GM21529 (cell line): ENCODE measurements at regions not wholly inside any gene's neighbourhood (a gene's known extent, or its start where the extent isn't known, plus 50 kb on each side); places are given as distances from the start of the nearest gene placed in this dataset.
A peak's percentile ranks its signal among the peaks of the same experiment; 100 is the strongest.
"Not testable (repeated sequence)": the region's sequence is repeated elsewhere in the genome, so short reads cannot be mapped to it uniquely, and the experiment has no call there.

Experiments
- ATAC-seq: cut with Tn5 transposase; IDR thresholded peaks from one replicate; pipeline ENCODE4 v1.9.1; 2021; ENCODE audit not compliant: unreplicated experiment

DNA sequence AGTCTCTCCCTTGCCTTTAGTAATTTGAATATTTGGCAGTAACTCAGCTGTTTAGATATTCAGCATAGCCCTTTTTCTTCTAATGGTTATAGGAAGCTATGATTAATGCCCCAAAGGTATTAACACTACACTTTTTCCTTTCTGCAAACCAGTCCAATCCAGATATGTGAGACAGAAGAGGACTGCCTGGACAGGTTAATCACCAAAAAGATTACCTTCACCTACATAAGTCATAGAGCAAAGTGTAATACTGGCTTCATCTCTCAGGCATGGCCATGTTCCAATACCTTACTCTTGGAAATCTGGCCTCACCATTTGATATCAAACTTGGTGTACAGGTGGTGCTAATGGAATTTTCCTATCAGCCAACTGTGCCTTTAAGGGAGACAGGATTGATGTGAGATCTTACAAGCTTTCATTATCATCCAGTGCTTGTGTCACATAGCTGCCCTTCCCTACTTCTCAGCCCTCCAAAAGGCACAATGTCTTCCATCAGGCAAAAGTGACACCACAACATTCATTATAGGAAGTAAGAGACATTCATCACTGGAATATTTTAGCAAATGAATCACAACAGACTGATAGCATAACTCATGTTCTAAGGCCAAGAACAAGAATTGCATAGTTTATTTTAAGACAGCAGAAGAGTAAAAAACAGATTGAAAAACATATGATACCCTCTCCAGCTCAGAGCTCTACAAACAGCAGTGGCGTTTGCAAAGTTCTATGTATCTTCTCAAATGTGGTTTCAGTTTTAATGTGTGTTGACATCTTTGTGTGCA is 91.2 kb upstream of the PAM start:
- ATAC-seq, result no peak

DNA sequence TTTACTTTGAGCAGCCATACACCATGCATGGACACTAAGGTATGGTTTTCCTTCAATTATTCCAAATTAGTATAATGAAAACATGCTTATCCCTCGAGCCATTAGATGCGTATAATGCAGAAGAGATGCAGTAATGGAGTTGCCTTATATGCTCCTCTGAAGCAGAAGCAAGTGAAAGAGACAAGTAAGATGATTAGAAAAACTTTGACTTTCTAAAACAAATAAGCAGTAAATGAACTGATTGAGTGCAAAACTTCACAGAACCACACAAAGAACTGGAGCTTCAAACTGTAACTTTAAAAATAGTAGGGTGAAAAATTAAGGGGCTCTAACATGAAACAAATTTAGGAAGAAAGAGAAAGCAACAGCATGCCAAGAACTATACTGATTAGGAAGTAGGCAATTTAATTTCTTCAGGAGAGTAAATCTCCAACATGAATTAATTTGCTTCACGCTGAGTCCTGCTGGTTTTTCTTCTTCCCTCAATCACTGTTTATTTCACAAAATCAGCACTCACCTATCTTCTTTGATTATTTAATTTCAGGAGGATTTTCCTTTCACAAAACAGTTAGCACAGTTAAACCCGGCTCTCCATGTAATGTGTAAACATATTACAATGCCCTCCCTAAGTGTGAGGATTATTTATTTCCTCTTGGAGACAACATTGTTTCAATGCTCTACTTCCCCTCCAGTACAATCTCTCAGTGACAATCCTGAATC is 90.3 kb upstream of the PAM start:
- no peak for ATAC-seq

DNA sequence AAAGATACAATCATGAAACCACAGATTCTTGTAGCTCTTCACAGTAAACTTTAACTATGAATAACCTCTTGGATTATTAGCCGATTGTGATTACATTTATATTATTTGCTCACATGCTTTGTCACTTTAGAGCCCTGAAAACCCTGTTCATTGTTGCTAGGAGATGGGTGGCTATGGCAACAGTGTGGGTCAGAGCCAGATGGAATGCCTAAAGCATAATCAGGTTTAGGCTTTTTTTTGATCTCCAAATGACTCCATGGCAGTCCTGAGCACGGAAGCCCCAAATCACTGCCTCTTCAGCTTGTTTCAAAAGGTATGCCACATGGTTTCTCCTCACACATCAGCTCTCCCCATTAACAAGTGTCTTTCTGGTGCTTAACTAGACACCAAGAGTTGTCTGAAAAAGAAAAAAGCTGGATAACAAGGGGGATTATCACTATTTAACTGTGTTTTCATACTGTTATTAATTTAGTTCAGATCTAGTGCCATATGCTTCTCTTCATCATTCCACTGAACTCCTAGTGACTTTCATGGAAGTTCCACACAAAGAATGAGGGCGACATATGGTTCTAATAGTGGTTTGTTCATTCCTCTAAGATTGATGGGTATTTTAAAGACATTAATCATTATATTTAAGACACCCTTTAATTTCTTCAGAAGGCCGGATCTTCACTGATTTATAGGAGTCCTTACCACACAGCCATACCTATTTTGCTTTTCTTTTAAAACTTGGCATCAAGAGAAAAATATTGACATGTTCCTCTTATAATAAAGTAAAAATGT is 88.8 kb upstream of the PAM start:
- no peak for ATAC-seq

DNA sequence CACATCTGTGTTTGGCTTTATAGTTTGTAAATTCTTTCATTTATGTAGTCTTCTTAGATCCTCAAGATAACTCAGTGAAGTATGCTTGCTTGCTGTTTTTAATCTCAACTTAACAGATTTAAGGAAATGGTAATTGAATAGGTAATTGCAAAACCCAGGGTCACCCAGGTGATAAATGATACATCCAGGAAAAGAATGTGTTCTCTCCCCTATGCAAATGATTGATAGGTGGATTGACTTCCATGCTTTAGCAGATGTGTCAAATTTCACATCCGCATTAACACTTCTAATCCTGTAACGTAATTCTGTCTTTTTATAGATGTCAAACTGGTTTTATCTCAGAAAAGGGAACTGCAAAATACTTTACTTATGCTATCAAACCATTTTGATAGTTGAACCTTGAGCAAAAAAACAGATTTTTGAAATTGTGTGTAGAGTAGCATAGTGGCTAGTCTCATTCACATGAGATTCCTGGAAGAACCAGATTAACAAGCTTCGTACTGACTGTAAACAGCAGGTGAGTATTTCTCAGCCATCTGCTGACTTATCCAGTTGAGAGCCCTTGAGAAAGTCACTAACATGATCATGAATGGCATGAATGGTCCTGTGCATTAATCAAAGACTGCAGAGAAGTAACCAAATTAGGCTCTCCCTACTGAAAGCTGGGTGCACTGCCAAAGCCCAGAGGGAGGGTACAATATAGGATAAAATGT is 86.7 kb upstream of the PAM start:
- ATAC-seq, result no peak

DNA sequence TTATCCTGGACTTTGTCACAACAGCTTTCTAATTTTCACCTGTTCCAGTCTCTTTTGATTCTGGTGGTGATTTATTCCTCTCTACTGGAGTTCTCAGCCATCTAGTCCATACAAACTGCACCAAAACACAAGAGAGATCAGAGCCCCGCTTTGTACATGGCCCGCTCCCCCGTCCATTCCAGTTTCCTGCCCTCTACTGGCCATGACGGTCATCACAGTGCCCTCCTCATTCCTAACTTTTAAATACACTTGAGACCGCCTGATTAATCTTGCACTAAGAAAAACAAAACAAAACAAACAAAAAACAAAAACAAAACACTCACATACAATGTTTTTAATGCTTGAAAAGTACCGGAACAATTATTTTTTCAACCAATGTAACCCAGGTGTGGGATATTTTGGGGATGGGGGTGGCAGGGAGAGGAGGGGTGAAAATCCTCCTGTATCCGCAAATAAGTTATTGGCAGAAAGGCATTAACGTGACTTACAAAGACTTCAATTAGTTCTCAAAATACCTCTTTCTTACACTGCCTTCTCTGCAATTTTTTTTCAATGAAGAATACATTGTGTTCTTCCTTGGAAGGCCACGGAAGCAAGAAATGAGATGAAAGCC is 84.8 kb upstream of the PAM start:
- ATAC-seq, result no peak

DNA sequence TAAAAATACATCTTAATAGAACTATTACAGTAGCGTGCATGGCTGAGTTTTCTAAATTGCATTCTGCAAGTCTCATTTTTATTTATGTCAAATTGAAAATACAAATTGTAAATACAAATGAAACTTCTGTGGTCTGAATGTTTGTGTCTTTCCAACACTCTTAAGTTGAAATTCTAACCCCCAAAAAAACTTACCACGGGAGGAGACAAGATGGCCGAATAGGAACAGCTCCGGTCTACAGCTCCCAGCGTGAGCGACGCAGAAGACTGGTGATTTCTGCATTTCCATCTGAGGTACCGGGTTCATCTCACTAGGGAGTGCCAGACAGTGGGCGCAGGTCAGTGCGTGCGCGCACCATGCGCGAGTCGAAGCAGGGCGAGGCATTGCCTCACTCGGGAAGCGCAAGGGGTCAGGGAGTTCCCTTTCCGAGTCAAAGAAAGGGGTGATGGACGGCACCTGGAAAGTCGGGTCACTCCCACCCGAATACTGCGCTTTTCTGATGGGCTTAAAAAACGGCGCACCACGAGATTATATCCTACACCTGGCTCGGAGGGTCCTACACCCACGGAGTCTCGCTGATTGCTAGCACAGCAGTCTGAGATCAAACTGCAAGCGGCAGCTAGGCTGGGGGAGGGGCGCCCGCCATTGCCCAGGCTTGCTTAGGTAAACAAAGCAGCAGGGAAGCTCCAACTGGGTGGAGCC is 83.9 kb upstream of the PAM start:
- ATAC-seq, result not testable (repeated sequence)

DNA sequence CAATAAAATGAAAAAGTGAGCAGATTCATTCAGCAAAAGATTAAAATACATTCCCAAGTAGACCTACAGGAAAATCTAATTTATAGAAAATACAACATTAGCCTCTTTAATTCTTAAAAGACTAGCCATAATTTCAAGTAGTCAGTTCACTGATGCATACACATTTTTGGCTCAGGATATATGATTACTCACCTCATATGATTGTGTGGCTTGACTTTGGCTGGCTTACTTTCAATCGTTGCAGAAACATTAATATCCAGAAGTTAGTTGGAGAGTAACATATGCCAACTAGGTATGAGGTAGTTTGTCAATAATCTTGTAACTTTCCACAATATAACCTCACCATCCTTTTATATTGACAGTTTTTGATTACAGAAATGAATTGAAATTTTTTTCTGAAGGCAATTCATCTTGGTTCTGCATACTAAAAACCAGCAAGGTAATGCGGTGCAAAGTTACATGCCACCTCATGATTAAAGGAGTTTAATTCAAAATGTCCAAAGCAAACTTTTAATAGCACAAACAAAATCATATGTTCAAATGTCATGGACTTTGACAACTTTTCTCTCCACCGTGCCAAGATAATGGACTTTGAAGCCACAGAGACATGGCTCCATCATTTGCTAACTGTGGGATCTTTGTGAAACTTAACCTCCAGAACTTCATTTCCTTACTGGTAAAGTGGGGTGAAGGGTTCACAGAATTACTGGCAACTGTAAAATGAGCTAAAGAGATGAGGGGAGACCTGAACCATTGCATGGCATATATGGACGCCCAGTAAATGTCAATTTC is 76.6 kb upstream of the PAM start:
- ATAC-seq, result no peak

DNA sequence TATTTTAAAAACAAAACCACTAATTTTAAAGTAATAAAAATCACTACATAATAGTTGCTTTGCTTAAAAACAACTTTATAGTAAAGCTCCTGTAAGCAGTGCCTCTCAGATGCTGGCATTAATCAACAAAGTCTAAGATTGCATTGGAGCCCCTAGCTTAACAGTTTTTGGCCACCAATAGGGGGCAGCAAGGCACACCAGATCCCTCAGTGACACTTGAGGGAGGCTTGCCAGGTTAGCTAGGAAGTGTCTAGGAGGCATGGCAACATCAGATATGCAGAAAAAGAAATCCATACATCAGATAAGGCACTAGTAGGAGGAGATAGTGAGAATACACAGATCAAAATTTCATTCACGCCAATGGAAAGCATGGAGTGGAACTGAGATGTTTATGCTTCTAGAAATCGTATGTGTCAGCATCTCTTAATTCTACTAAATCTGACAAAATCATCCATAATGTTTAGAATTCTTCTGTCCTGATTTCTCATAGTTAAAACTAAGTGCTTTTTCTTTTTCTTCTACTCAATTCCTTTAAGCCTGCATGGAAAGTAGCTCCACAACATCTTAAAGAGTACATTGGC is 73.6 kb upstream of the PAM start:
- ATAC-seq, result peak; percentile 100

DNA sequence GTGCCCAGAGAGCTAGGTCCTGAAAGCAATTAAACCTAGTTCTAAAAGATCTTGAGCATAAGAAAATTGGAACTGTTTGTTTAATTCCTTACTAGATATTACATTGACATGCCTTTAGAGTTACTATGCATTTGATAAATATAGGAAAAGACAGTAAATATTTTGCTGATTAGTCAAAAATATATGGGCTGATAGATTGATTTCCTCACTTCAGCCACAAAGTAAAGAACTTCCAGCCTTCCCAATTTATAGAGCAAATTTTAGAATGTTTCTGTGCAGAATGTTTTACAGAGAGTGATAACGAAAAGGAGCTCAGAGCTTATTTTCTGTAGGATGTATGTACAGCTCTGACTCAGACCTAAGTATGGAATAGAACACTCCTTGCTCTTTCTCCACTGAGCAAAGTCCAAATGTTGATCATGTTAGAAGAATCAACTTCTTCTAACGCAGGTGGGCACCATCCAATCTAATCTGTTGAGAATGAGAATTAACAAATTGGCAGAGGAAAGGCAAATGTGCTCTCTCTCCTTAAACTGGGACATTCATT is 72.9 kb upstream of the PAM start:
- ATAC-seq, result no peak

DNA sequence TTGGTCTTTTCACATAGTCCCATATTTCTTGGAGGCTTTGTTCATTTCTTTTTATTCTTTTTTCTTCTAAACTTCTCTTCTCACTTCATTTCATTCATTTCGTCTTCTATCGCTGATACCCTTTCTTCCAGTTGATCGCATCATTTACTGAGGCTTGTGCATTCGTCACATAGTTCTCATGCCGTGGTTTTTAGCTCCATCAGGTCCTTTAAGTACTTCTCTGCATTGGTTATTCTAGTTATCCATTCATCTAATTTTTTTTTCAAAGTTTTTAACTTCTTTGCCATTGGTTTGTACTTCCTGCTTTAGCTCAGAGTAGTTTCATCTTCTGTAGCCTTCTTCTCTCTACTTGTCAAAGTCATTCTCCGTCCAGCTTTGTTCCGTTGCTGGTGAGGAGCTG is 67.0 kb upstream of the PAM start:
- ATAC-seq, result not testable (repeated sequence)

DNA sequence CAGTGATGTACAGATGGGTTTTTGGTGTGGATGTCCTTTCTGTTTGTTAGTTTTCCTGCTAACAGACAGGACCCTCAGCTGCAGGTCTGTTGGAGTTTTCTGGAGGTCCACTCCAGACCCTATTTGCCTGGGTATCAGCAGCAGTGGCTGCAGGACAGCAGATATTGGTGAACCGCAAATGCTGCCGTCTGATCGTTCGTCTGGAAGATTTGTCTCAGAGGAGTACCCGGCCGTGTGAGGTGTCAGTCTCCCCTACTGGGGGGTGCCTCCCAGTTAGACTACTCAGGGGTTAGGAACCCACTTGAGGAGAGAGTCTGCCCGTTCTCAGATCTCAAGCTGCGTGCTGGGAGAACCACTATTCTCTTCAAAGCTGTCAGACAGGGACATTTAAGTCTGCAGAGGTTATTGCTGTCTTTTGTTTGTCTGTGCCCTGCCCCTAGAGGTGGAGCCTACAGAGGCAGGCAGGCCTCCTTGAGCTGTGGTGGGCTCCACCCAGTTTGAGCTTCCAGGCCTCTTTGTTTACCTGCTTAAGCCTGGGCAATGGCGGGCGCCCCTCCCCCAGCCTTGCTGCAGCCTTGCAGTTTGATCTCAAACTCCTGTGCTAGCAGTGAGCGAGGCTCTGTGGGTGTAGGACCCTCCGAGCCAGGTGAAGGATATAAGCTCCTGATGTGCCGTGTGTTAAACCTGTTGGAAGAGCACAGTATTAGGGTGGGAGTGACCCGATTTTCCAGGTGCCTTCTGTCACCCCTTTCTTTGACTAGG is 66.3 kb upstream of the PAM start:
- ATAC-seq, result not testable (repeated sequence)

DNA sequence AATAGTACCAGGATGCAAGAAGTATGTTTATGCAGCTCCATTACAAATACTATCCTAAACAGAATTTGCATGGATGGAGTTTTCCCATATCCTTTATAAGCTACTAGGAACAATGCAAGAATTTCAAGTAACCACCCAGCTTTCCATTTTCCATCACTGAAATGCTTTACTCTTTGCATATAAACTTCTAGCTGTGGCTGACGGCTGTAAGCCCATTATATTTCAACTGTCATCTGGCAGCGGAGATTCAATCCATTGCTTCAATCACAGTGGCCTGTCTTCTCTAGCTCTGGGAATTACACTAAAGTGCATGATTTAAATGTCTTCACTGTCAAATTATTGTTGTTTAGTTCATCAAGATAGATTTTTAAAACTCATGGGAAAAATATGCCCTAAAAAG is 64.2 kb upstream of the PAM start:
- ATAC-seq, result no peak

DNA sequence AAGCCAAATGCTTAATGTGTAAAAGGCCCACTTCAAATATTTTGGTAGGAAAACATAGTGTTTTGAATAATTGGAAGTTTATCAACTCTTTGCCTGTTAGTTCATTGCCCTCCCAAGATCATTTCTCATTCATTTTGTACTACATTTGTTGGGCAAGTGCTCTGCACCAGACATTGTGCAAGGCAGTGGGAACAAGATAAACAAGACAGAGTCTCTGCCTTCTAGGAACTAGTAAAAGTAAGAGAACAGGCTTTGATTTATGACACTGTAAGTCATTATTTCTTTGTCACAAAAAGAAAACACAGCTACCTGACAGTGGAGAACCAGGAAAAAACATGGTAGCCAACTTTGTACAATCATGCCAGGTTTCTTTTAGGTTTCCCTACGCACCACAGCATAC is 63.7 kb upstream of the PAM start:
- ATAC-seq, result no peak

DNA sequence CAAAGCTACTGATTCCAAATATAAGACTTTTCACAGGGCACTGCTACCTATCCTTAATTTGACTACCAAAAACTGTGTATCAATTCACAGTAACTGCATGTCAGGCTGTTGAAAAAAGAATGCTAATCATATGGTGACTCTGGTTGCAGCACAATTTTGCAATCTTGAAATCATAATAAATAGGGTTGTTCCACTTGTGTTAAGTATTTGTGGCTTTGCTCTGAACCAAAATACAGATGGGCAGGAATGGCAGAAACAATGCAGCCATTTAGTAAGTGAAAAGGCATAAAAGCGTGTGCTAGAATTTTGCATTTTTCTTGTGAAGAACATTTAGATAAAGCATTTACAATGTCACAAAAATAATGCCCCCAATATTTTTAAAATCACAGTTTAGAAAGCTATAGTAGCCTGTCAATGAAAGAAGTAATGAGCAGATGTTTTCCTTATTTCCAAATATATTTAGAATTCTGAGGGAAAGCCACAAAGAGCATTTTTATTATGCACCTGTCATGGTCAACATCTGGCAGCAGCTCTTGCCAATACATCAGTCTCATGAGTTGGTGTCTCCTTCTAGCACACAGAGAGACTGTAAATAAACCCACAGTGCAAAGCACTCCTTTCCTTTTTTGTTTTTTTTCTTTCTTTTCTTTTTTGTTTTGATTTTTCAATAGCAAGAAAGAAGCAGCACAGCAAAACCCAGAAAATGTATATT is 54.8 kb upstream of the PAM start:
- ATAC-seq, result no peak

DNA sequence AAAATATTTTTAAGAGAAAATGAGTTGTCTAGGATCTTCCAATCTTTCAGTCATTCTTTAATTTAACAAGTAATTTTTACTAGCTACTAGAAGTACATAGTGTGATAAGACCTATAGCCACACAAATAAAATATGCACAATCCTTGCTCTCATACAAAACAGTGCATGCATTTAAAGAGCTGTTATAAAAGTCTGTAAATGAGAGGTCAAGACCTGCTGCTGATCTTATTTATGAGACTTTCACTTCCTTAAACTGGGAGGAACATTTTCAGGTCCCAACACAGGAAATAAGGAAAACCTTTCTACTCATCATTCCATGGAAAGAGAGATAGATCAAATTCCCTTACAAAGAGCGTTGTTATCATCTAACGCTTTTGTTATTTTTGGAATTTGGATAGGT is 54.2 kb upstream of the PAM start:
- ATAC-seq, result no peak

DNA sequence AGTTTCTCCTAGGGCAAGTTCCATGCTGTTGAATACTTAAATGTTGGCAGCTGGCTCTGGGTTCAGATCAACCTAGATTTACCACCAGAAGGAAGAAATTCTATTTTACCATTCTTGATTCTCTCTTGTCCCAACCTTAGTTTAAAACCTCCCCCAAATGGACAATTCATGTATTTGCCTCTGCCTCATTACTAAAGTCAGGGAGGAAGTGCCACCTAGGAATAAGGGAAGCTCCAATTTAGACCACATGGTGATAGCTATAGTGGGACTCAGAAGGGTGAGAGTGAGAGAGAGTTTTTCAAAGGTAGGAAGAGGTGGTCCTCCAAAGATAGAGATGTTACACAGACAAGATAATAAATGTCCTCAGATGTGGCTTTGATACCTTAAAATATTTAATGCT is 53.4 kb upstream of the PAM start:
- ATAC-seq, result no peak
